ENCODE measurements at regions not wholly inside any gene's neighbourhood (a gene's known extent, or its start where the extent isn't known, plus 50 kb on each side); places are given as distances from the start of the nearest gene placed in this dataset.

DNA sequence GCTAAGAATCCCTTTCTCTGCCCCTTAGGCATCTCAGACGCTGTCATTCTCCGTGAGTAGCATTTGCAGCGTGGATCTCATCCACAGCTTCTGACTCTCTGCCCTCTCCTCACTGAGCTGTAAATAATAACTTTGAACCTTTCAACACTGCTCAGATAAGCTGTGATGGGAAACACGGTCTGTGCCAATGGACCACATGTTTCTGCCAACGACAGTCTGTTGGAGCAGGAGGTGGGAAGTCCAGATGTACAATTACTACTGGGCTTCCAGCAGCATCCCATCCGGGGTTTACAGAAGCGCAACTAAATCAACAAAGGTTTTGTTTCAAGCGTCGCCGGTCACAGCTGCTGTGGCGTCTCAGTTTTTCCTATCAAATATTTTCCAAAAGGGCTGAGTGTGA, 1110.6 kb downstream of the TYW1 start:
- Histone ChIP-seq H3K27ac (ENCODE audit: low read depth, low read length) (no peak overlapping the region), H3K4me1 (ENCODE audit: control insufficient read depth, insufficient read depth, low read length) (peaks cover 4% of the 10 kb centered on the region), H3K9me3 (ENCODE audit: control insufficient read depth, insufficient read depth, low read length) (no peaks in the 10 kb centered on the region), H3K4me3 (ENCODE audit: low read depth, low read length) (no peak overlapping the region), H3K36me3 (ENCODE audit: control insufficient read depth, insufficient read depth, low read length) (no peaks in the 10 kb centered on the region), H3K27me3 (ENCODE audit: control insufficient read depth, insufficient read depth, low read length) (no peaks in the 10 kb centered on the region)
- DNase-seq (ENCODE audit: low read depth in 4 of 6, low spot score in 6 of 6): peak in 2 of 6 donors; percentile 67 to 72
- WGBS (ENCODE audit: insufficient coverage): 11% methylated on average over 5 of the region's 11 CpGs

DNA sequence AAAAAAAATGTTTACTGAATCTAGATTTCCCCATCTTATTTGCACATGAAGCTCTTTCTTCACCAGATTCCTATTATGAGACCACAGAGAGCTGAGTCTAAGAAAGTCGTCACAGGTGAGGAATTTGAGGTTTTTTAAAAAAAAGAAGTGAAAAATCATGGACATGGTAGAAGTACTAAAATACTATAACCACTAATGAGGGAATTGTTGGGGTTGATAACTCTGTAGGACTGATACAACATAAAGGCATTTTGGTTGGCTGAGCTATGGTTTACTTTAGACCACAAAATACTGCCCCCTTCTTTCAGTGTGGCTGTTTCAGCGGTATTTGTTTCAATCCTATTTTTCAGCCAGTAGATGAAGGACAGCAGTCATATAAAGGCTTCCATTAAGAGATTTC, 1111.3 kb downstream of the TYW1 start:
- H3K36me3 ChIP-seq (ENCODE audit: control insufficient read depth, insufficient read depth, low read length): no peaks in the 10 kb centered on the region
- H3K4me3 ChIP-seq (ENCODE audit: low read depth, low read length): no peak overlapping the region
- DNase-seq (ENCODE audit: low read depth in 4 of 6, low spot score in 6 of 6): no peak
- no peak overlapping the region for H3K27ac ChIP-seq (ENCODE audit: low read depth, low read length)
- no peaks in the 10 kb centered on the region for H3K9me3 ChIP-seq (ENCODE audit: control insufficient read depth, insufficient read depth, low read length)
- no CpG with 5 or more reads among the region's 2 CpGs for WGBS (ENCODE audit: insufficient coverage)
- H3K4me1 ChIP-seq (ENCODE audit: control insufficient read depth, insufficient read depth, low read length): peaks cover 4% of the 10 kb centered on the region
- no peaks in the 10 kb centered on the region for H3K27me3 ChIP-seq (ENCODE audit: control insufficient read depth, insufficient read depth, low read length)

DNA sequence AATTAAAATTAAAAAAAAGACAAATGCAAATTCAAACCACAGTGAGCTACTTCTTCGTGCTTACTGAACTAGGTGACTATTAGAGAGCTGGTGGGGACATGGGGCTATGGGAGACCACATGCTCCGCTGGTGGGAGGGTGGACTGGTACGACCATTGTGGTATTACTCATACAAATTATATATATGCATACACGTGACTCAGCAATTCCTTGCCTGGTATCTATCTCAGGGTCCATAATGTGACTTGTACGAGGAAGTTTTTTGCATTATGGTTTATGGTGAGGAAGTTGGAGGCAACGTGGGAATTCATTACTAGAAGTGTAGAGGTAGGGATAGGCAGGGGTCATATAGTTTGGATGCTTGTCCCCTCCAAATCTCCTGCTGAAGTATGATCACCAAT, 1112.7 kb downstream of the TYW1 start:
- 100% methylated on average over 2 of the region's 6 CpGs for WGBS (ENCODE audit: insufficient coverage)
- H3K27ac ChIP-seq (ENCODE audit: low read depth, low read length): no peak overlapping the region

DNA sequence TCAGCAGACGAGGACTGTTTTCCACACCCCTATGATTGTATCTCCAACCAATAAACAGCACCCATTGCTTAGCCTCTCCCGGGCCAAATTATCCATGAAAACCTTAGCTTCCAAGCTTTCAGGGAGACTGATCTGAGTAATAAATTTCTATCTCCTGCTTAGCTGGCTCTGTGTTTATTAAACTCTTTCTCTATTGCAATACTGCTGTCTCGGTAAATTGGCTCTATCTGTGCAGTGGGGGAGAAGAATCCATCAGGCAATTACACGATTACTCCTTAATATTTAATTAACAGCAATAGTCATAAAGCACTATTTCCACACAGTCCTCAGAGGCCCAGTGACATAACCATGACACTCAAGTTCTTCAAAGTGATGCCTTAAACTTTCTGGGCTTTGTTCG, 1122.8 kb downstream of the TYW1 start:
- DNase-seq (ENCODE audit: low read depth in 4 of 6, low spot score in 6 of 6): no peak
- WGBS (ENCODE audit: insufficient coverage): 100% methylated on average over 1 of the region's 5 CpGs
- H3K4me3 ChIP-seq (ENCODE audit: low read depth, low read length): no peak overlapping the region
- peaks cover 2% of the 10 kb centered on the region for H3K9me3 ChIP-seq (ENCODE audit: control insufficient read depth, insufficient read depth, low read length)
- no peaks in the 10 kb centered on the region for H3K27me3 ChIP-seq (ENCODE audit: control insufficient read depth, insufficient read depth, low read length)
- H3K4me1 ChIP-seq (ENCODE audit: control insufficient read depth, insufficient read depth, low read length): no peaks in the 10 kb centered on the region
- H3K36me3 ChIP-seq (ENCODE audit: control insufficient read depth, insufficient read depth, low read length): no peaks in the 10 kb centered on the region
- H3K27ac ChIP-seq (ENCODE audit: low read depth, low read length): no peak overlapping the region

More for the DNA sequence above, 1112.7 kb downstream of the TYW1 start:
- H3K9me3 ChIP-seq (ENCODE audit: control insufficient read depth, insufficient read depth, low read length): no peaks in the 10 kb centered on the region
- no peaks in the 10 kb centered on the region for H3K27me3 ChIP-seq (ENCODE audit: control insufficient read depth, insufficient read depth, low read length)
- H3K4me1 ChIP-seq (ENCODE audit: control insufficient read depth, insufficient read depth, low read length): peaks cover 4% of the 10 kb centered on the region
- H3K36me3 ChIP-seq (ENCODE audit: control insufficient read depth, insufficient read depth, low read length): no peaks in the 10 kb centered on the region
- DNase-seq (ENCODE audit: low read depth in 4 of 6, low spot score in 6 of 6): no peak
- no peak overlapping the region for H3K4me3 ChIP-seq (ENCODE audit: low read depth, low read length)

DNA sequence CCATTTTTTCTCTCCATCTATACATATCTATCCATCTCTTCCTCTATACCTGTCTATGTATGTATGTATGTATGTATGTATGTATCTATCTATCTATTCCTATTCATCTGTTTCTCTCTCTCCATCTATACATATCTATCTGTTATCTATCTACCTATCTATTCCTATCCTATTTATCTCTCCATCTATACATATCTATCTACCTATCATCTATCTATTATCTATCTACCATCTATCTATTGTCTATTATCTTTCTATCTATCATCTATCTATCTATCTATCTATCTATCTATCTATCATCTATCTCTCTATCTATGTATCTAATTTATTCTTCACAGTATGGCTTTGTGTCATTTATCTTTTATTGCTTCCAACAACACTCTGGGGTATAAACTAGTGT, 1124.4 kb downstream of the TYW1 start:
- H3K27me3 ChIP-seq (ENCODE audit: control insufficient read depth, insufficient read depth, low read length): no peaks in the 10 kb centered on the region
- no peak overlapping the region for H3K4me3 ChIP-seq (ENCODE audit: low read depth, low read length)
- no peak overlapping the region for H3K27ac ChIP-seq (ENCODE audit: low read depth, low read length)
- H3K4me1 ChIP-seq (ENCODE audit: control insufficient read depth, insufficient read depth, low read length): no peaks in the 10 kb centered on the region
- DNase-seq (ENCODE audit: low read depth in 4 of 6, low spot score in 6 of 6): no peak
- H3K36me3 ChIP-seq (ENCODE audit: control insufficient read depth, insufficient read depth, low read length): no peaks in the 10 kb centered on the region
- H3K9me3 ChIP-seq (ENCODE audit: control insufficient read depth, insufficient read depth, low read length): peaks cover 2% of the 10 kb centered on the region

DNA sequence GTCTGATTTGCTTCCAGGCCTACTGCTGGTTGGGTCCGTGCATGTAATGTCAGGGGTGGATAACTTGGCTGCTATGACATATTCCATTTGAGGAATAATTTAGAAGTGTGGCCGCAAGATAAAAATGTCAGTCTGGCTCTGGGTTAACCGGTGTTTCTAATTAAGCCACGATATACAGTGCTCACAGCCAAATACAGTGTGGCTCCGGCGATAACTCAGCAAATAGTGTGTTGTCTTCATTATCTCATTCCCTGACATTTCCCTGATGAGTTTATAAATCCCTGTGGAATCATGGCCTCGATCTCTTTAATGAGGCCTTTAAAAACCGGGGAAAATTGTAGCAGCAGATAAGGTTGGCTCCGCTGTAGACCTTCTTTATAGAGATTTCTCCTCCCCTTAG, 1125.0 kb downstream of the TYW1 start:
- H3K4me1 ChIP-seq (ENCODE audit: control insufficient read depth, insufficient read depth, low read length): no peaks in the 10 kb centered on the region
- 72% methylated on average over 5 of the region's 9 CpGs for WGBS (ENCODE audit: insufficient coverage)
- no peaks in the 10 kb centered on the region for H3K27me3 ChIP-seq (ENCODE audit: control insufficient read depth, insufficient read depth, low read length)
- H3K9me3 ChIP-seq (ENCODE audit: control insufficient read depth, insufficient read depth, low read length): peaks cover 2% of the 10 kb centered on the region
- no peaks in the 10 kb centered on the region for H3K36me3 ChIP-seq (ENCODE audit: control insufficient read depth, insufficient read depth, low read length)
- DNase-seq (ENCODE audit: low read depth in 4 of 6, low spot score in 6 of 6): peak in 1 of 6 donors; percentile 50
- no peak overlapping the region for H3K4me3 ChIP-seq (ENCODE audit: low read depth, low read length)
- no peak overlapping the region for H3K27ac ChIP-seq (ENCODE audit: low read depth, low read length)

DNA sequence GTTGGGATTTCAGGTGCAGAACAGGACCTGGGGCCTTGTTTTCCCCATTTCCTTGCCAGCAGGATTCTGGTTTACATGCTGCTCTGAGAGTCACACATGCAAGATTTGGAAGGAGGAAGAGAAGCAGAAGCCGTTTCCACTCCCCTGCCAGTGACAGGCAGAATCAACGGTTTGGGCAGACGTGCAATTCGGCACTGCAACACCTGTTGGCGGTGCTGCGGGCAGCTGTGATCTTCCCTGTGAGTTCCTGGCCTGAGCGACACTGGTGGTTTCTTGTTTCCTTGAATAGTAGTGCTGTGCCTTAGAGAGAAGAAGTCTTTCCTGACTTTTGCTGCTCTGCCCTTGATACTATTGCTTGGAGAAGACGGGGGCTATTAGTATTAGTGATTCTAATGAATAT, 1126.2 kb downstream of the TYW1 start:
- Histone ChIP-seq H3K27me3 (ENCODE audit: control insufficient read depth, insufficient read depth, low read length) (no peaks in the 10 kb centered on the region), H3K9me3 (ENCODE audit: control insufficient read depth, insufficient read depth, low read length) (peaks cover 2% of the 10 kb centered on the region), H3K4me3 (ENCODE audit: low read depth, low read length) (no peak overlapping the region), H3K36me3 (ENCODE audit: control insufficient read depth, insufficient read depth, low read length) (no peaks in the 10 kb centered on the region), H3K27ac (ENCODE audit: low read depth, low read length) (no peak overlapping the region), H3K4me1 (ENCODE audit: control insufficient read depth, insufficient read depth, low read length) (no peaks in the 10 kb centered on the region)
- 89% methylated on average over 6 of the region's 8 CpGs for WGBS (ENCODE audit: insufficient coverage)
- DNase-seq (ENCODE audit: low read depth in 4 of 6, low spot score in 6 of 6): no peak

DNA sequence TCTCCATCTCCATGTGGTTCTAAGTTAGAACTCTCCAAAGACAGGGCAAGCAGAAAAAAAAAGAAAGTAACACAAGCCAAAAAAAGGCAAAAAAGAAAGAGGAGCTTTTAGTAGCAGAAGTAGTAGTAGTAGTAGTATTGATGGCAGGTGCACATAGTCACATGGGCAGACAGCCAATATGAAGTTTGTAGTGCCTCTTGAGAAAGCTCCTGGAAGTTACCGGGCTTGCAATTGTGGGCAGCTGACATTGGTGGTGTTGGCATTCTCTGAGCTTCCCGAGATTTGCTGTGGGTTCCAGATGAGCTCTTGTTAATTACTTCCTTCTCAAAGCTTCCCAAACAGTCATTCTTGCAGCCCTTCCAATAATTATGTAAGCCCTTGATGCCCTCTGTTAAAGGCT, 1128.5 kb downstream of the TYW1 start:
- no peaks in the 10 kb centered on the region for H3K36me3 ChIP-seq (ENCODE audit: control insufficient read depth, insufficient read depth, low read length)
- no peaks in the 10 kb centered on the region for H3K27me3 ChIP-seq (ENCODE audit: control insufficient read depth, insufficient read depth, low read length)
- H3K9me3 ChIP-seq (ENCODE audit: control insufficient read depth, insufficient read depth, low read length): no peaks in the 10 kb centered on the region
- no CpG with 5 or more reads among the region's 2 CpGs for WGBS (ENCODE audit: insufficient coverage)
- H3K27ac ChIP-seq (ENCODE audit: low read depth, low read length): no peak overlapping the region
- H3K4me1 ChIP-seq (ENCODE audit: control insufficient read depth, insufficient read depth, low read length): no peaks in the 10 kb centered on the region
- no peak overlapping the region for H3K4me3 ChIP-seq (ENCODE audit: low read depth, low read length)
- no peak for DNase-seq (ENCODE audit: low read depth in 4 of 6, low spot score in 6 of 6)

DNA sequence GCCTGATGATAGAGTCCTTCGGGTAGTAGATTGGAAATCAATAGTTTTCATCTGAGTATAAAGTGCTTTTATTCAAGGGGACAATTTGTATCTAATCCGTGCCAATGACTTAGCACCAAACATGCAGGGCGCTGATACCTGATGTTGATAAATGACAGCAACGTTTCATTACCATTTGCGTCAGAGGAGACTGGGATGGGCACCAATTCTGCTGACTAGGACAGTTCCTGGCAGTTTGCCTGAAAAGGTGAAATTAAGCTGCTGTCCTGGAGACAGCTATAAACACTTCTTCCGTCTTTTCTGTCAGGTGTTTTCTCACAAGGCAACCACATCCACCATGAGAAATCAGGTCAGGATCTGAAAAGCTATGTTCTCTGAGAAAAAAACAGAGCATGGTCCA, 1136.4 kb downstream of the TYW1 start:
- no peaks in the 10 kb centered on the region for H3K4me1 ChIP-seq (ENCODE audit: control insufficient read depth, insufficient read depth, low read length)
- H3K4me3 ChIP-seq (ENCODE audit: low read depth, low read length): no peak overlapping the region
- H3K9me3 ChIP-seq (ENCODE audit: control insufficient read depth, insufficient read depth, low read length): no peaks in the 10 kb centered on the region
- H3K27ac ChIP-seq (ENCODE audit: low read depth, low read length): no peak overlapping the region
- H3K27me3 ChIP-seq (ENCODE audit: control insufficient read depth, insufficient read depth, low read length): no peaks in the 10 kb centered on the region
- WGBS (ENCODE audit: insufficient coverage): 92% methylated on average over 5 of the region's 6 CpGs
- peak in 1 of 6 donors; percentile 41 for DNase-seq (ENCODE audit: low read depth in 4 of 6, low spot score in 6 of 6)
- no peaks in the 10 kb centered on the region for H3K36me3 ChIP-seq (ENCODE audit: control insufficient read depth, insufficient read depth, low read length)

DNA sequence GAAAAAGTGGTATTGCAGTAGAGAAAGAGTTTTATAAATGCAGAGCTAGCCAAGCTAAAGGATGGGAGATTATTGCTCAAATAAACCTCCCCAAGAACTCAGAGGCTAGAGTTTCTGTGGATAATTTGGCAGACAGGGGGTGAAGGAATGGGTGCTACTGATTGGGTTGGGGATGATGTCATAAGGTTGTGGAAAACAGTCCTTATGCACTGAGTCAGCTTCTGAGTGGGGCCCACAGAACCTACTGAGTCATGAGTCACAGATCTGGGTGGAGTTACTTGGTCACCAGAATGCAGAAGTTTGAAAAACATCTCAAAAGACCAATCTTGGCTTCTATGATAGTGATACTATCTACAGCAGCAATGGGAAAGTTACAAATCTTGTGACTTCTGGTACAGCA, 1146.7 kb downstream of the TYW1 start:
- Histone ChIP-seq H3K27me3 (ENCODE audit: control insufficient read depth, insufficient read depth, low read length) (no peaks in the 10 kb centered on the region), H3K4me1 (ENCODE audit: control insufficient read depth, insufficient read depth, low read length) (no peaks in the 10 kb centered on the region), H3K9me3 (ENCODE audit: control insufficient read depth, insufficient read depth, low read length) (peaks cover 3% of the 10 kb centered on the region), H3K4me3 (ENCODE audit: low read depth, low read length) (no peak overlapping the region), H3K27ac (ENCODE audit: low read depth, low read length) (no peak overlapping the region), H3K36me3 (ENCODE audit: control insufficient read depth, insufficient read depth, low read length) (no peaks in the 10 kb centered on the region)
- DNase-seq (ENCODE audit: low read depth in 4 of 6, low spot score in 6 of 6): no peak

Measured in spinal cord (tissue), 9 donors.